DOHH2 (cell line): ENCODE measurements at regions not wholly inside any gene's neighbourhood (a gene's known extent, or its start where the extent isn't known, plus 50 kb on each side); places are given as distances from the start of the nearest gene placed in this dataset.

Experiments used
- EZH2phosphoT487 ChIP-seq: fragments of 200-600 bp; sonication (generic); IDR thresholded peaks from 2 replicates; pipeline ENCODE4 v1.6.1; 2017; ENCODE audit warnings: borderline replicate concordance, mild to moderate bottlenecking, antibody characterized with exemption, low read length, moderate library complexity, mixed read lengths
- TF ChIP-seq, protein P1 (sequence below): fragments of 200-600 bp; sonication (generic); IDR thresholded peaks from one replicate; pipeline ENCODE4 v1.5.1; 2014; ENCODE audit warnings: antibody characterized with exemption, mild to moderate bottlenecking, low read depth, low read length; ENCODE audit not compliant: poor library complexity, severe bottlenecking

DNA sequence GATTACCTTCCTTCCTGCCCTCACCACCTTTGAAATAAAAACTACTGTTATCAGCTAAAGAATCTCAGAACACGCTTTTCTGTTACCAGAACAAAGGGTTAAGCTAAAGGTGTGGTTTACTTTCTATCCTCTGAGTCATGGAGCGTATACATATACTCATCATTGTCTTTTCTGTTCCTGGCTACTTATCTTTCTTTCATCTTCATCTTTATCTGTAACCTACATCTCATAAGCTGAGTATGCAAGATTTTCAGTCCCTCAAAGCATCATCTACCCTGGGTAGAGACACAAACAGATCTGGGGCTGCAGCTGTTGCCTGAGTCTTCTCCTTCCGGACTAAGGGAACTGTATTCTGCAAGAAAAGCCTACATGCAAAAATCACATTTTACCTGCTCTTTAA is 75.6 kb downstream of the LMO4 start:
- TF ChIP-seq, protein P1, sequence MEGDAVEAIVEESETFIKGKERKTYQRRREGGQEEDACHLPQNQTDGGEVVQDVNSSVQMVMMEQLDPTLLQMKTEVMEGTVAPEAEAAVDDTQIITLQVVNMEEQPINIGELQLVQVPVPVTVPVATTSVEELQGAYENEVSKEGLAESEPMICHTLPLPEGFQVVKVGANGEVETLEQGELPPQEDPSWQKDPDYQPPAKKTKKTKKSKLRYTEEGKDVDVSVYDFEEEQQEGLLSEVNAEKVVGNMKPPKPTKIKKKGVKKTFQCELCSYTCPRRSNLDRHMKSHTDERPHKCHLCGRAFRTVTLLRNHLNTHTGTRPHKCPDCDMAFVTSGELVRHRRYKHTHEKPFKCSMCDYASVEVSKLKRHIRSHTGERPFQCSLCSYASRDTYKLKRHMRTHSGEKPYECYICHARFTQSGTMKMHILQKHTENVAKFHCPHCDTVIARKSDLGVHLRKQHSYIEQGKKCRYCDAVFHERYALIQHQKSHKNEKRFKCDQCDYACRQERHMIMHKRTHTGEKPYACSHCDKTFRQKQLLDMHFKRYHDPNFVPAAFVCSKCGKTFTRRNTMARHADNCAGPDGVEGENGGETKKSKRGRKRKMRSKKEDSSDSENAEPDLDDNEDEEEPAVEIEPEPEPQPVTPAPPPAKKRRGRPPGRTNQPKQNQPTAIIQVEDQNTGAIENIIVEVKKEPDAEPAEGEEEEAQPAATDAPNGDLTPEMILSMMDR = no peak
- no peak for TF ChIP-seq EZH2phosphoT487
